ENCODE measurements at regions not wholly inside any gene's neighbourhood (a gene's known extent, or its start where the extent isn't known, plus 50 kb on each side); places are given as distances from the start of the nearest gene placed in this dataset.

DNA sequence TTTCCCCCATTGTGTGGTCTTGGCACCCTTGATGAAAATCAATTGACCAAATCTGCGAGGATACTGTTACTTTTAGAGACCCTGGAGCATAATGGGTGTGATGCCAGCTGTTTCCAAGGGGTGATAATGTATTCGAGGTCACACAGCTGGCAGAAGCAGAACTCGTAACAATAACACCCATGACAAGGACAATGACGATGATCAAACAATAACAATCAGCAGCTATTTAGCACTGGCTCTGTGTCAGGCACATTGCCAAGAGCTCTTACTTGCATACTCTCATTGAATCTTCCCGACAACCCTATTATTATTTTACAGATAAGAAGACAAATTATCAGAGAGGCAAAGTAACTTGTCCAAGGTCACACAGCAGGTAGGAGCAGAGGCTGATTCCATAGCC lies 223.7 kb upstream of the MSX2 start:
- H3K9me3 ChIP-seq: no peaks in the 10 kb centered on the region
- DNase-seq: no peak
- H3K9ac ChIP-seq (ENCODE audit: low read depth in 2 of 2, low read length in 2 of 2): no peak overlapping the region
- H3K4me1 ChIP-seq: no peaks in the 10 kb centered on the region
- TF ChIP-seq, protein P1, sequence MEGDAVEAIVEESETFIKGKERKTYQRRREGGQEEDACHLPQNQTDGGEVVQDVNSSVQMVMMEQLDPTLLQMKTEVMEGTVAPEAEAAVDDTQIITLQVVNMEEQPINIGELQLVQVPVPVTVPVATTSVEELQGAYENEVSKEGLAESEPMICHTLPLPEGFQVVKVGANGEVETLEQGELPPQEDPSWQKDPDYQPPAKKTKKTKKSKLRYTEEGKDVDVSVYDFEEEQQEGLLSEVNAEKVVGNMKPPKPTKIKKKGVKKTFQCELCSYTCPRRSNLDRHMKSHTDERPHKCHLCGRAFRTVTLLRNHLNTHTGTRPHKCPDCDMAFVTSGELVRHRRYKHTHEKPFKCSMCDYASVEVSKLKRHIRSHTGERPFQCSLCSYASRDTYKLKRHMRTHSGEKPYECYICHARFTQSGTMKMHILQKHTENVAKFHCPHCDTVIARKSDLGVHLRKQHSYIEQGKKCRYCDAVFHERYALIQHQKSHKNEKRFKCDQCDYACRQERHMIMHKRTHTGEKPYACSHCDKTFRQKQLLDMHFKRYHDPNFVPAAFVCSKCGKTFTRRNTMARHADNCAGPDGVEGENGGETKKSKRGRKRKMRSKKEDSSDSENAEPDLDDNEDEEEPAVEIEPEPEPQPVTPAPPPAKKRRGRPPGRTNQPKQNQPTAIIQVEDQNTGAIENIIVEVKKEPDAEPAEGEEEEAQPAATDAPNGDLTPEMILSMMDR (IDR thresholded peaks at IDR 0.05): no peak
- H3K36me3 ChIP-seq: no peaks in the 10 kb centered on the region
- H3K27me3 ChIP-seq: no peaks in the 10 kb centered on the region
- intact Hi-C loops (cut with DNase I): no loop called here
- no peak overlapping the region for H3K4me3 ChIP-seq
- no peak overlapping the region for H3K27ac ChIP-seq

DNA sequence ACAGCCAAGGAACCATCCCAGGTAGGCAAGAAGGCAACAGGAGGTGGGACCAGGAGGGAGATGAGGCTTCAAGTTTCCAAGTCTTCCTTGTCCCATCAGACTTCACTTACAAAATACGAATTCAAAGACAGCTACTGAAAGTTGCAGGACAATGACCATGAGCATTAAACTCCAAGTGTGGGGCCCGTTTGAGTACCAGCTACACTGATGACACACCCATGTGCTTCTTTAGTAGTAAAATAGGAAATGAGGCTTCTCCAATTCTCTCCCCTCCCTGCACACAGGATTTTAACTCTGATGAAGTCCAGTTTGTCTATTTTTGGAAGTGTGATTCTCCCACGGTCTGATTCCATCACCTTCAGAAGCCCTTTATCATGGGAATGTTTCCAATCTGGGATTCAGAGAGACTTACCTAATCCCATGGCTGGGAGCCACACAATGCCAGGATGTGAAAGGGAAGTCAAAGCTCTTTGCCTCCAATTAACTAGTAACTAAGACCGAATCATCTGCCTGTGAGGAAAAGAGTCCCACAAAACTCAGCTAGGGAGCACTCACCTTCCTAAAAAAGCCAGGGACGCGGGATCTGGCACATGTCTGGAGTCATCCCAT lies 222.8 kb upstream of the MSX2 start:
- intact Hi-C loops (cut with DNase I): no loop called here

GRCh38 chr5:174503086-174503460 lies 221.3 kb upstream of the MSX2 start:
- intact Hi-C loops (cut with DNase I): no loop called here
- Histone ChIP-seq H3K27ac (no peak overlapping the region), H3K27me3 (no peaks in the 10 kb centered on the region), H3K9ac (ENCODE audit: low read depth in 2 of 2, low read length in 2 of 2) (no peak overlapping the region), H3K4me1 (no peaks in the 10 kb centered on the region), H3K36me3 (no peaks in the 10 kb centered on the region), H3K9me3 (no peaks in the 10 kb centered on the region), H3K4me3 (no peak overlapping the region)
- no peak for DNase-seq
- TF ChIP-seq, protein P1 (IDR thresholded peaks at IDR 0.05): no peak

More for the DNA sequence above, 222.8 kb upstream of the MSX2 start:
- H3K27ac ChIP-seq: no peak overlapping the region
- H3K4me3 ChIP-seq: no peak overlapping the region
- DNase-seq: no peak
- H3K9ac ChIP-seq (ENCODE audit: low read depth in 2 of 2, low read length in 2 of 2): no peak overlapping the region
- H3K36me3 ChIP-seq: no peaks in the 10 kb centered on the region
- no peaks in the 10 kb centered on the region for H3K9me3 ChIP-seq
- H3K4me1 ChIP-seq: no peaks in the 10 kb centered on the region
- H3K27me3 ChIP-seq: no peaks in the 10 kb centered on the region
- TF ChIP-seq, protein P1 (IDR thresholded peaks at IDR 0.05): no peak

- H3K9ac ChIP-seq (ENCODE audit: low read depth in 2 of 2, low read length in 2 of 2): no peak overlapping the region
Observed at GRCh38 chr5:174503461-174504265, 220.7 kb upstream of the MSX2 start.

GRCh38 chr5:174504266-174504726 lies 220.1 kb upstream of the MSX2 start:
- Histone ChIP-seq H3K9ac (ENCODE audit: low read depth in 2 of 2, low read length in 2 of 2) (no peak overlapping the region), H3K4me1 (no peaks in the 10 kb centered on the region), H3K27ac (no peak overlapping the region), H3K9me3 (no peaks in the 10 kb centered on the region), H3K36me3 (no peaks in the 10 kb centered on the region), H3K27me3 (no peaks in the 10 kb centered on the region), H3K4me3 (no peak overlapping the region)
- intact Hi-C loops (cut with DNase I): no loop called here
- TF ChIP-seq, protein P1 (IDR thresholded peaks at IDR 0.05): no peak
- no peak for DNase-seq

More at GRCh38 chr5:174503461-174504265, 220.7 kb upstream of the MSX2 start:
- intact Hi-C loops (cut with DNase I): no loop called here
- no peak overlapping the region for H3K4me3 ChIP-seq
- no peaks in the 10 kb centered on the region for H3K27me3 ChIP-seq
- no peaks in the 10 kb centered on the region for H3K4me1 ChIP-seq
- no peaks in the 10 kb centered on the region for H3K36me3 ChIP-seq
- TF ChIP-seq, protein P1 (IDR thresholded peaks at IDR 0.05): no peak
- no peaks in the 10 kb centered on the region for H3K9me3 ChIP-seq
- no peak for DNase-seq
- no peak overlapping the region for H3K27ac ChIP-seq
